Keratinocyte (primary cell): ENCODE measurements at regions not wholly inside any gene's neighbourhood (a gene's known extent, or its start where the extent isn't known, plus 50 kb on each side); places are given as distances from the start of the nearest gene placed in this dataset.

Experiments used
- DNase-seq: peaks from one replicate; pipeline ENCODE4 v3.0.0-alpha.2; 2011; ENCODE audit warnings: low read depth, missing footprints, low spot score
- FAIRE-seq: peaks from 2 replicates; lab custom pipeline; 2011; peaks lifted over from hg19 to GRCh38; lab: Jason Lieb, UNC
- H2AFZ ChIP-seq: 2 replicates; pipeline ENCODE4 v1.6.0; 2012; ENCODE audit warnings: low read length, control low read depth, inconsistent platforms; ENCODE audit not compliant: control insufficient read depth
- H3K27ac ChIP-seq: 2 replicates; pipeline ENCODE4 v1.5.1; 2011; ENCODE audit warnings: low read length; ENCODE audit not compliant: control insufficient read depth, insufficient read depth
- H3K27me3 ChIP-seq: 3 replicates; pipeline ENCODE4 v1.6.0; 2011; ENCODE audit warnings: low read length; ENCODE audit not compliant: control insufficient read depth, insufficient read depth; ENCODE audit errors: extremely low read depth
- H3K36me3 ChIP-seq, 2 experiments: 2 replicates in 1 of 2; 3 replicates in 1 of 2; pipeline ENCODE4 v1.5.1; 2011; ENCODE audit warnings: low read length in 2 of 2, mild to moderate bottlenecking in 1 of 2; ENCODE audit not compliant: control insufficient read depth in 2 of 2, insufficient read depth in 2 of 2; ENCODE audit errors: extremely low read depth in 1 of 2
- H3K4me1 ChIP-seq: 3 replicates; pipeline ENCODE4 v1.5.1; 2011; ENCODE audit warnings: low read length; ENCODE audit not compliant: control insufficient read depth, insufficient read depth; ENCODE audit errors: extremely low read depth
- H3K4me2 ChIP-seq: 3 replicates; pipeline ENCODE4 v1.6.0; 2011; ENCODE audit warnings: low read depth, low read length; ENCODE audit not compliant: control insufficient read depth, insufficient read depth; ENCODE audit errors: extremely low read depth
- H3K4me3 ChIP-seq, 3 experiments: fragments of 200-600 bp in 1 of 3; sonication (generic) in 1 of 3; 2 replicates in 2 of 3; 3 replicates in 1 of 3; pipeline ENCODE4 v1.5.1; 2011 to 2016; ENCODE audit warnings: low read length in 3 of 3, mild to moderate bottlenecking in 3 of 3, control low read depth in 2 of 3, inconsistent platforms in 1 of 3, low read depth in 1 of 3, mixed read lengths in 1 of 3, mixed run types in 1 of 3, moderate library complexity in 1 of 3; ENCODE audit not compliant: control insufficient read depth in 2 of 3, insufficient read depth in 2 of 3; ENCODE audit errors: extremely low read depth in 1 of 3
- H3K79me2 ChIP-seq: 2 replicates; pipeline ENCODE4 v1.6.0; 2012; ENCODE audit warnings: low read length; ENCODE audit not compliant: control insufficient read depth, insufficient read depth
- H3K9ac ChIP-seq: 3 replicates; pipeline ENCODE4 v1.6.0; 2011; ENCODE audit warnings: low read length; ENCODE audit not compliant: control insufficient read depth, insufficient read depth; ENCODE audit errors: extremely low read depth
- H3K9me1 ChIP-seq: 3 replicates; pipeline ENCODE4 v1.6.0; 2011; ENCODE audit warnings: low read length; ENCODE audit not compliant: control insufficient read depth, insufficient read depth; ENCODE audit errors: extremely low read depth
- H3K9me3 ChIP-seq: 2 replicates; pipeline ENCODE4 v1.5.1; 2012; ENCODE audit warnings: low read depth, low read length; ENCODE audit not compliant: control insufficient read depth
- H4K20me1 ChIP-seq: 3 replicates; pipeline ENCODE4 v1.6.0; 2011; ENCODE audit warnings: low read length; ENCODE audit not compliant: control insufficient read depth, insufficient read depth; ENCODE audit errors: extremely low read depth
- CTCF ChIP-seq, 3 experiments: IDR thresholded peaks in 1 of 3; conservative IDR thresholded peaks in 1 of 3; optimal IDR thresholded peaks in 1 of 3; 2 replicates in 2 of 3; 3 replicates in 1 of 3; pipeline versions ENCODE3 to v1.5.1; 2011; ENCODE audit warnings: low read length in 3 of 3, mild to moderate bottlenecking in 3 of 3, moderate library complexity in 2 of 3, control low read depth in 1 of 3, inconsistent platforms in 1 of 3; ENCODE audit not compliant: insufficient read depth in 2 of 3; ENCODE audit errors: extremely low read depth in 1 of 3
- EZH2 ChIP-seq: IDR thresholded peaks from one replicate; pipeline ENCODE4 v1.6.1; 2012; ENCODE audit warnings: inconsistent platforms, mild to moderate bottlenecking, low read length, moderate library complexity
- dilution Hi-C: fragments of 300-500 bp; cut with MboI; formaldehyde crosslinking; loops from one replicate; pipeline ENCODE4 v1.7.0; 2020; ENCODE audit warnings: low sequenced_read_pairs; ENCODE audit not compliant: extremely low pct_ligation_motif_present

DNA sequence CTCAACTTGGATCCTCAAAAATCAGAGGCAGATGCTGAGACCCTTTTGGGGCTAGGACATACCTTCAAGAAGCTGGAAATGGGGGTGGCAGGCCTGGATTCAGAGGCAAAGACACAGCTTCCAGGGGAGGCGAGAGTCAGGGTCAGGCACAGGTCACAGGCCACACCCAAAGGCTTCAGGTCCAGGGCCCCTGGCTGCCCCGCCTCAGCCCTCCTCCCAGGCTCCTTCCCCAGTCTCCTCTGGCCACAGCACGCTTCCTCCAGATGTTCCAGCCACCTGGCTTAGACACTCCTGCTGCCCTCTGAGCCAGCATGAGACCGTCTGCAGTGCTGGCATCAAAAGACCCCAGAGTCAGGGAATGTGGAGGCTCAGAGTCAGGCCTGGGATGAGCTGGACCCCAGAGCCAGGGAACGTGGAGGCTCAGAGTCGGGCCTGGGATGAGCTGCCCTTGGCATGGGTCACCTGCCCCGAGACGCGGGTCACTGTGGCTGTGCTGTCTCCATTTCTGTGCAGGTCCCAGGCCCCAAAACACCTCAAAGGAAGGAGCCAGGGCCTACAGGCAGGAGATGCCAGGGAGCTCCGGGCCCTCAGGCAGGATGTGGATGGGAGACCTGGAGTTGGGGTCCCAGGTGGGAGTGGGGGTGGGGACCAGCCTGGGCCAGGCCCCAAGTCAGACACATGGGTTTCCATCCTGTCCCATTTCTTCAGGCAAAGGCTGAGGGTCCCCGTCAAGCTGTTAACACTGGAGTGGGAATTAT is 58.9 kb downstream of the DIO3 start:
- no peaks in the 10 kb centered on the region for H3K9me1 ChIP-seq
- no peaks in the 10 kb centered on the region for H4K20me1 ChIP-seq
- H3K4me2 ChIP-seq: no peak overlapping the region
- H3K9ac ChIP-seq: no peak overlapping the region
- no peaks in the 10 kb centered on the region for H3K27me3 ChIP-seq
- H3K4me3 ChIP-seq: no peak overlapping the region
- H3K4me1 ChIP-seq: no peaks in the 10 kb centered on the region
- no peaks in the 10 kb centered on the region for H3K36me3 ChIP-seq
- FAIRE-seq: no peak
- H2AFZ ChIP-seq: no peak overlapping the region
- TF ChIP-seq EZH2 (no peak), CTCF (optimal IDR thresholded peaks at IDR 0.05 in 1 of 3, IDR thresholded peaks at IDR 0.05 in 1 of 3, conservative IDR thresholded peaks at IDR 0.05 in 1 of 3; ENCODE audit: extremely low read depth in 1 of 3, insufficient read depth in 2 of 3, low read length in 3 of 3) (no peak)
- no peak for DNase-seq
- no peaks in the 10 kb centered on the region for H3K79me2 ChIP-seq
- no peak overlapping the region for H3K27ac ChIP-seq
- H3K9me3 ChIP-seq: no peaks in the 10 kb centered on the region
- dilution Hi-C loops: no loop called here

DNA sequence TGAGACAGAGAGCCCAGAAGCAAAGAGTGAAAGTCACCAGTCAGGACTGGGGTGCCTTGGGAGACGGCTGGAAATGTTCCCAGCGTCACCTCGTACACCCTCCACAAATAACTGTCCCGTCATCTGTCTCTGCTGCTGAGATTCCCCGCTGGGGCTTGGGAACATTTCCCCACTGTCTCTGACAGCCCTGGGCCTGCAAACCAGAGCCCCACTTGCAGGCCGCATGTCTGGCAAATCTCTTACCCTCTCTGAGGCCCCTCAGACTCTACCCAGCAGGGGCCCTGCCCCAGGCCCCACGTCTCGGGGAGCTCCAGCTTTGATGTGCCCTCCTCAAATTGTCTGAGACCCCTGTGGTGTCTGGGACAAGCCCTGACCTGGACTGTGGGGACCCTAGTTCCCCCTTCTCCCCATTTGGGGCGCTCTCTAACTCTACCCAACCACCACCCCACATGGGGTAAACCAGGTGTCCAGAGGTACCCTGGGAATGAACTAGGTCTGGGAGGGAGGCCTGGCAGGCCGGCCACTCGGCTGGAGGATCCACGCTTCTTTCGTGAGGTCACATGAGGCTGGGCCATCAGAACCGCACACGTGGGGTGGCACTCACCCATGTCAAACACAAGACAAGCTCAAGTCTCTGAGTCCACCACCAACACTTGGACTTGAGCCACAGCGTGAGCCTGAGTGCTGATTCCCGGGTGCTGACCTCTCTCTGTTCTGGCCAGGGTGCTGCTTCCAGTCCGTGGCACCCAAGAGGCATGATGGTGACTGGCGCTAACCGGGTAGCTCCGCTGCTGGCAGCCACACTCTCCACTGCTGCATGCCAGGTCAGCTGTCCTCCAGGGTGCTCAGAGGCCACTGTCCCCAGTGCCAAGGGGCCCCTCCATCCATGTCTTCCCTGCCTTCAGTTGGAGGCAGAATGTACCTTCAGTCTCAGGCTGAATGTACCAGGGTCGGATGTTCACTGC is 59.8 kb downstream of the DIO3 start:
- Histone ChIP-seq H3K9me3 (no peaks in the 10 kb centered on the region), H3K27me3 (no peaks in the 10 kb centered on the region), H3K4me2 (no peak overlapping the region), H3K9me1 (no peaks in the 10 kb centered on the region), H3K4me3 (no peak overlapping the region), H3K4me1 (no peaks in the 10 kb centered on the region), H4K20me1 (no peaks in the 10 kb centered on the region), H2AFZ (no peak overlapping the region), H3K27ac (no peak overlapping the region), H3K79me2 (no peaks in the 10 kb centered on the region), H3K36me3 (no peaks in the 10 kb centered on the region), H3K9ac (no peak overlapping the region)
- FAIRE-seq: no peak
- TF ChIP-seq CTCF (optimal IDR thresholded peaks at IDR 0.05 in 1 of 3, IDR thresholded peaks at IDR 0.05 in 1 of 3, conservative IDR thresholded peaks at IDR 0.05 in 1 of 3; ENCODE audit: extremely low read depth in 1 of 3, insufficient read depth in 2 of 3, low read length in 3 of 3): no peak
- no peak for TF ChIP-seq EZH2
- dilution Hi-C loops: no loop called here
- no peak for DNase-seq
